B cell (primary cell): ENCODE measurements at regions not wholly inside any gene's neighbourhood (a gene's known extent, or its start where the extent isn't known, plus 50 kb on each side); places are given as distances from the start of the nearest gene placed in this dataset.

ENCODE experiments used
- ATAC-seq: fragments of 200-7000 bp; cut with Tn5 transposase; one replicate; pipeline ENCODE4 v1.10.0; 2021; ENCODE audit warnings: low read depth, mild to moderate bottlenecking, moderate number of reproducible peaks, moderate library complexity
- CTCF ChIA-PET: fragments of 350-600 bp; sonication (Branson Sonifier 250); formaldehyde crosslinking; loops from one replicate; lab custom pipeline; 2021; ENCODE audit warnings: antibody characterized with exemption, inconsistent platforms; lab: Charles Lee
- POLR2A ChIA-PET: fragments of 350-600 bp; sonication (Branson Sonifier 250); formaldehyde crosslinking; loops from one replicate; lab custom pipeline; 2021; ENCODE audit warnings: antibody characterized with exemption; lab: Charles Lee
- DNase-seq: peaks from one replicate; pipeline ENCODE4 v3.0.0; 2013
- H2AFZ ChIP-seq: 2 replicates; pipeline ENCODE4 v1.6.1; 2012; ENCODE audit warnings: mild to moderate bottlenecking, low read depth, low read length; ENCODE audit not compliant: insufficient read depth, poor library complexity, severe bottlenecking
- H3K27ac ChIP-seq, 2 donors: 1 replicate in 1 of 2; 2 replicates in 1 of 2; pipeline ENCODE4 v1.5.1; 2012 to 2013; ENCODE audit warnings: low read length in 2 of 2, mild to moderate bottlenecking in 2 of 2, moderate library complexity in 1 of 2
- H3K27me3 ChIP-seq, 4 experiments: fragments of 200-600 bp in 1 of 4; sonication (generic) in 1 of 4; replicated peaks in 1 of 4; 1 replicate in 2 of 4; 2 replicates in 2 of 4; pipeline versions ENCODE4 v1.6.1 to v1.7.0; 2013 to 2016; ENCODE audit warnings: low read length in 3 of 4, mild to moderate bottlenecking in 2 of 4, mixed read lengths in 1 of 4, moderate library complexity in 1 of 4; ENCODE audit not compliant: insufficient read depth in 4 of 4, control insufficient read depth in 3 of 4; ENCODE audit errors: control extremely low read depth in 1 of 4
- H3K36me3 ChIP-seq, 2 experiments: replicated peaks in 1 of 2; 1 replicate in 1 of 2; 2 replicates in 1 of 2; pipeline versions ENCODE4 v1.6.1 to v1.7.1; 2013; ENCODE audit warnings: low read length in 1 of 2; ENCODE audit not compliant: insufficient read depth in 2 of 2, control insufficient read depth in 1 of 2; ENCODE audit errors: control extremely low read depth in 1 of 2, extremely low read depth in 1 of 2
- H3K4me1 ChIP-seq, 2 donors: fragments of 200-600 bp in 1 of 2; sonication (generic) in 1 of 2; 1 replicate in 1 of 2; 2 replicates in 1 of 2; pipeline versions ENCODE4 v1.5.1 to v1.6.1; 2013 to 2017; ENCODE audit warnings: low read length in 2 of 2; ENCODE audit not compliant: control insufficient read depth in 2 of 2, insufficient read depth in 2 of 2
- H3K4me2 ChIP-seq: replicated peaks from 2 replicates; pipeline ENCODE3; 2012; ENCODE audit warnings: mild to moderate bottlenecking, low read depth, low read length; ENCODE audit not compliant: poor library complexity, severe bottlenecking
- H3K4me3 ChIP-seq, 5 experiments: fragments of 200-600 bp in 1 of 5; sonication (generic) in 1 of 5; 1 replicate in 3 of 5; 2 replicates in 2 of 5; pipeline versions ENCODE4 v1.5.1 to v1.7.0; 2011 to 2016; ENCODE audit warnings: low read length in 4 of 5, mild to moderate bottlenecking in 4 of 5, low read depth in 2 of 5, control low read depth in 1 of 5, moderate library complexity in 1 of 5; ENCODE audit not compliant: insufficient read depth in 1 of 5; ENCODE audit errors: control extremely low read depth in 1 of 5, extremely low read depth in 1 of 5
- H3K79me2 ChIP-seq: fragments of 200-600 bp; sonication (generic); one replicate; pipeline ENCODE4 v1.6.0; 2016; ENCODE audit warnings: low read length; ENCODE audit not compliant: control insufficient read depth, insufficient read depth
- H3K9ac ChIP-seq: fragments of 200-600 bp; sonication (generic); 2 replicates; pipeline ENCODE4 v1.6.1; 2017; ENCODE audit warnings: mild to moderate bottlenecking, low read length, moderate library complexity
- H3K9me3 ChIP-seq, 3 donors: one replicate each; pipeline versions ENCODE4 v1.6.1 to v1.7.1; 2013; ENCODE audit warnings: low read length in 2 of 3; ENCODE audit not compliant: control insufficient read depth in 2 of 3, insufficient read depth in 1 of 3; ENCODE audit errors: control extremely low read depth in 1 of 3
- H4K20me1 ChIP-seq: 2 replicates; pipeline ENCODE4 v1.6.0; 2012; ENCODE audit warnings: mild to moderate bottlenecking, low read length; ENCODE audit not compliant: insufficient read depth, control insufficient read depth, poor library complexity, severe bottlenecking
- H3K27ac Mint-ChIP-seq: one replicate; pipeline ENCODE4 v1.8.0; 2021; ENCODE audit warnings: mixed read lengths
- H3K27me3 Mint-ChIP-seq: one replicate; pipeline ENCODE4 v1.8.0; 2021; ENCODE audit warnings: mixed read lengths
- H3K4me1 Mint-ChIP-seq: one replicate; pipeline ENCODE4 v1.8.0; 2021; ENCODE audit warnings: mixed read lengths
- H3K4me3 Mint-ChIP-seq: one replicate; pipeline ENCODE4 v1.8.0; 2021; ENCODE audit warnings: mixed read lengths
- H3K9me3 Mint-ChIP-seq: one replicate; pipeline ENCODE4 v1.8.0; 2022; ENCODE audit warnings: mixed read lengths; ENCODE audit not compliant: insufficient read depth
- CTCF ChIP-seq: fragments of 200-600 bp; IDR thresholded peaks from one replicate; pipeline ENCODE4 v1.8.0; 2022; ENCODE audit warnings: antibody characterized with exemption, mild to moderate bottlenecking
- EZH2 ChIP-seq: IDR thresholded peaks from 2 replicates; pipeline ENCODE4 v1.6.1; 2012; ENCODE audit warnings: borderline replicate concordance, low read depth, mild to moderate bottlenecking, moderate library complexity, low read length; ENCODE audit not compliant: insufficient read depth, poor library complexity, severe bottlenecking
- WGBS: methylation state at CpG from one replicate; pipeline ENCODE4 v1.1.5; 2013; ENCODE audit warnings: missing lambda C conversion rate; ENCODE audit not compliant: insufficient coverage; 5-methylcytosine and 5-hydroxymethylcytosine counted together
- intact Hi-C: fragments of 100-400 bp; cut with micrococcal nuclease; formaldehyde crosslinking; loops from one replicate; pipeline ENCODE4 v1.10.0; 2022

GRCh38 chr5:5828619-5829018 is 406.1 kb downstream of the ICE1 start:
- Histone ChIP-seq H3K27ac (no peak overlapping the region), H3K9ac (no peak overlapping the region), H3K79me2 (no peaks in the 10 kb centered on the region), H3K4me3 (no peak overlapping the region), H4K20me1 (no peaks in the 10 kb centered on the region), H2AFZ (no peak overlapping the region), H3K36me3 (no peaks in the 10 kb centered on the region), H3K4me1 (no peaks in the 10 kb centered on the region), H3K9me3 (no peaks in the 10 kb centered on the region), H3K27me3 (no peaks in the 10 kb centered on the region), H3K4me2 (no peak overlapping the region)
- ChIA-PET POLR2A (no interaction called here), CTCF (no interaction called here)
- intact Hi-C loops, result no loop called here
- DNase-seq, result no peak
- ATAC-seq, result no peak
- Mint-ChIP-seq H3K4me3 (no peak overlapping the region), H3K4me1 (no peaks in the 10 kb centered on the region), H3K27ac (no peak overlapping the region), H3K9me3 (no peaks in the 10 kb centered on the region), H3K27me3 (peaks cover 6% of the 10 kb centered on the region)
- WGBS, result 84% methylated on average over 5 of the region's 5 CpGs
- no peak for TF ChIP-seq EZH2
- no peak for TF ChIP-seq CTCF

DNA sequence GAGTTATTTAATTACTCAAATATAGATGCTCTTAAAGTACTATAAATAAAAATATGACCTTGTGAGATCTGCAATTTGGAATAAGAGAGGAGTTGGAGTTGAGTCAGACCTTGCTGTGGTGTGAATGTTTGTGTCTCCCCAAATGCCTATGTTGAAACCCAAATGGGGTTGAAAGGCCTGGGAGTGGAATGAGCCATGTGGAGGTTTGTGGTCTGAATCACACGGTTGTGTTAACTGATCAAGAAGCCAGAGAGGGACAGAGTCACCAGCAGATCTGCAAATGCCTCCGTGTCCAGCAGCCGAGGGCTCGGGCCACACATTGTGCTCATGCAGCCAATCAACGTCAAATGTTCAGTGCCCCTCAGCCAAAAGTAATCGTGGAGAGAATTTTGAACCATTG is 404.4 kb downstream of the ICE1 start:
- Histone ChIP-seq H3K4me1 (no peaks in the 10 kb centered on the region), H3K79me2 (no peaks in the 10 kb centered on the region), H3K9me3 (no peaks in the 10 kb centered on the region), H3K36me3 (no peaks in the 10 kb centered on the region), H4K20me1 (no peaks in the 10 kb centered on the region), H3K4me3 (no peak overlapping the region), H3K27ac (no peak overlapping the region), H2AFZ (no peak overlapping the region), H3K9ac (no peak overlapping the region), H3K27me3 (no peaks in the 10 kb centered on the region), H3K4me2 (no peak overlapping the region)
- Mint-ChIP-seq H3K27me3 (peaks cover 6% of the 10 kb centered on the region), H3K27ac (no peak overlapping the region), H3K4me1 (no peaks in the 10 kb centered on the region), H3K9me3 (no peaks in the 10 kb centered on the region), H3K4me3 (no peak overlapping the region)
- no peak for DNase-seq
- POLR2A ChIA-PET, result no interaction called here
- intact Hi-C loops, result no loop called here
- CTCF ChIA-PET, result no interaction called here
- WGBS, result 87% methylated on average over 6 of the region's 6 CpGs
- no peak for ATAC-seq
- TF ChIP-seq EZH2, result no peak
- TF ChIP-seq CTCF, result no peak
